ENCODE measurements at regions not wholly inside any gene's neighbourhood (a gene's known extent, or its start where the extent isn't known, plus 50 kb on each side); places are given as distances from the start of the nearest gene placed in this dataset.
"Not testable (repeated sequence)": the region's sequence is repeated elsewhere in the genome, so short reads cannot be mapped to it uniquely, and the experiment has no call there.

DNA sequence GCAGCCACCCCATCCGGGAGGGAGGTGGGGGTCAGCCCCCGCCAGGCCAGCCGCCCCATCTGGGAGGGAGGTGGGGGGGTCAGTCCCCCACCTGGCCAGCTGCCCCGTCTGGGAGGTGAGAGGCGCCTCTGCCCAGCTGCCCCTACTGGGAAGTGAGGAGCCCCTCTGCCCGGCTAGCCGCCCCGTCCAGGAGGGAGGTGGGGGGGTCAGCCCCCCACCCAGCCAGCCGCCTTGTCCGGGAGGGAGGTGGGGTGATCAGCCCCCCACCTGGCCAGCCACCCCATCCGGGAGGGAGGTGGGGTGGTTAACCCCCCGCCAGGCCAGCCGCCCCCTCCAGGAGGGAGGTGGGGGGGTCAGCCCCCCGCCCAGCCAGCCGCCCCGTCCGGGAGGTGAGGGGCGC, 852.4 kb upstream of the DEFB115 start:
- not testable (repeated sequence) for DNase-seq

DNA sequence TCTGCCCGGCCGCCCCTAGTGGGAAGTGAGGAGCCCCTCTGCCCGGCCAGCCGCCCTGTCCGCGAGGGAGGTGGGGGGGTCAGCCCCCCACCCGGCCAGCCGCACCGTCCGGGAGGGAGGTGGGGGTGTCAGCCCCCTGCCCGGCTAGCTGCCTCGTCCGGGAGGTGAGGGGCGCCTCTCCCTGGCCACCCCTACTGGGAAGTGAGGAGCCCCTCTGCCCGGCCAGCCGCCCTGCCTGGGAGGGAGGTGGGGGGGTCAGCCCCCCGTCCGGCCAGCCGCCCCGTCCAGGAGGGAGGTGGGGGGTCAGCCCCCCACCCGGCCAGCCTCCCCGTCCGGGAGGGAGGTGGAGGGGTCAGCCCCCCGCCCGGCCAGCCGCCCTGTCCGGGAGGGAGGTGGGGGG, 851.9 kb upstream of the DEFB115 start:
- DNase-seq, result not testable (repeated sequence)

DNA sequence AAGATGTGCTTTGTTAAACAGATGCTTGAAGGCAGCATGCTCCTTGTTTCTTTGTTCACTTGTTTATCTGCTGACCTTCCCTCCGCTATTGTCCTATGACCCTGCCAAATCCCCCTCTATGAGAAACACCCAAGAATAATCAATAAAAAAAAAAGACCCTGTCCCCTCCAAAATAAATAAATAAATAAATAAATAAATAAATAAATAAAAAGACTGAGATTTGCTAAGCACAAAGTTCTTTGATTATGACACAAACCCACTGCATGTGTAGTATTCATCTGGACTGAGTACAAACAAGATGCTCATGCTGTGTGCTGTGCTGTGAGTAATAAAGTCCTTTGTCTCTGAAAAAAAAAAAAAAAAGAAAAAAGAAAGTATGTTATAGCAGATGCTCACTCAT, 851.1 kb upstream of the DEFB115 start:
- not testable (repeated sequence) for DNase-seq

DNA sequence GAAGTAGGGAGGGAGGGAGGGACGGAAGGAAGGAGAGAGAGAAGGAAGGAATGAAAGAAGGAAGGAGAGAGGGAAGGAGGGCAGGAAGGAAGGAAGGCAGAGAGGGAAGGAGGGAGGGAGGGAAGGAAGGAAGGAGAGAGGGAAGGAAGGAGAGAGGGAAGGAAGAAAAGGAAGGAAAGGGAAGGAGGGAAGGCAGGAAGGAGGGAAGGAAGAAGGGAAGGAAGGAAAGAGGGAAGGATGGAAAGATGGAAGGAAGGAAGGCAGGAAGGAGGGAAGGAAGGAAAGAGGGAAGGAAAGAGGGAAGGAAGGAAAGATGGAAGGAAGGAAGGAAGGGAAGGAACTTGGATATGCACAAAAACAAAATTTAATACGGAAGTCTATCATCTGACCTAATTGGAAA, 844.5 kb upstream of the DEFB115 start:
- no peak for DNase-seq

DNA sequence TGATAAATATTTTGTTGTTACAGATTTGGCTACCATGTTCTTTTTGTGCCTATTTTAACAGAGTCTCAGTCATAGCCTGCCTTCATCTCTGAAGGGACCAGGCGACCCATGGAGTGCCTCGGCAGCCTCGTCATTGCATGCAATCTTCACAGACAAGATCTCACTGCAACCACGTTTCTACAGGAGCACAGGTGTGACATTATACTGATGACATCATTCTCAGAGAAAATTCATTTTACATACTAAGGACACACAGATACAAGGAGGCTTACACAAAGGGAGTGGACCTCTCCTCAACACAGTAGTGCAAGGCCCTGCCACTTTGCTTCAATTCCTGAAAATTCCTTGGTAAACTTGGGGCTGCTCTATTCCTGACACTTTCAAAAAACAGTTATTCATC, 840.1 kb upstream of the DEFB115 start:
- not testable (repeated sequence) for DNase-seq

DNA sequence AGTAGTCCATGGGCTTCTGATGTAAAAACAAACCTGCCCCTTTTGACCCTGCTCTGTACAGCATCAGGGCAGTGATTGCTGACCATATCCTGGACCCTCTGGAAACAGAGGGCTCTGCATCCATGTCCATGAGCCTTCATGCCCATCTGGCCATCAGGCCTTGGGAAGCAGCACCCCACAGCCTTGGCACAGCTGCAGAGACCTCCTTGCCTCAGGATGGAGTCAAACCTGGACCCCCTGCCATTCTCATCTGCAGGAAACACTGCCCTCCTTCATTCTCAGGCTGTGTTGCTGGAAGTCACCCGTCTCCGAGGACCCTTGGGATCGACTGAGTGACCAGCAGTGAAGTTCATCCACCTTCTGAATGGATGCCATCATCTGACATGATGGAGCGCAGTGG, 839.1 kb upstream of the DEFB115 start:
- not testable (repeated sequence) for DNase-seq

DNA sequence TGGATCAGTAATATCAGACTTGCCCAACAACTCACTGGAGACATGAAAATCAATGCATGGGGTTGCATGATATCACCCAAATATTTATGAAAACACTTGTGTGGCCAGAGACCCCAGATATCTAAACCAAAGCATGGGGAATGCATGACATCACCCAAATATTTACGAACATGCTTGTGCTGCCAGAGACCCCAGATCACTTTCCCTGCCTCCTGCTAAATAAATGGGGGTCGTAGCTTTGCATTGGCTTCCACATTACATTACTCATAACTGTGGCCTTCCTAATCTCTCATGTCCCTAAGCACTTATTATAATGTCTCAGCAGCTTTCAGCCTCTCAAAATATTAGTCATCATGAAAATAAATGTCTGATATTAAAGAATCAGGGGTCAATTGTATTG, 838.0 kb upstream of the DEFB115 start:
- no peak for DNase-seq

DNA sequence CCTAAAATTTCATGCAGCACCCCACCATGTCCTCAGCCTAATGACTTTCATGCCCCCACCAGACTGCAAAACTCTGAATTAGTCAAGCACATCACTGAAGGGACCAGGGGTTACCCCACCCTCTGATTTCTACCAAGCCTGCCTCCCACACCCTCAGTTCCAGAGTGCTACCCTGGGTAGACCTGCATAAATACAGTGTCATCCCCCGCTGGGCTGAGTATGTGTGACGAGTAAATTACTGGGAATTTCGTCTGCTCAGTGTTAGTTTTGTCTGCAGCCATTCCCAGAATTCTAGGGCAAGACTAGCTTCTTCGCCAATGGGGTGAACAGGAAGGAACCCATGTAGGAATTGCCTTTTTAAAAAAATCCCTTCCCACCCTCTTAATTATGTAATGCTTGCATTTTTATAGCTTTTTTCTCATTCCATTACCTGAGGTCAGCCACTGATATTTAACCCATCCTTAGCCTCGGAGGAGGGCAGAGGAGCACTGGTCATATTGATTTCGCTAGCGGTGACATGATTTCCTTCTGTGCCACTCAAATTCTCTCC, 837.5 kb upstream of the DEFB115 start:
- DNase-seq, result not testable (repeated sequence)
